CD4-positive, alpha-beta T cell (primary cell): ENCODE measurements at regions not wholly inside any gene's neighbourhood (a gene's known extent, or its start where the extent isn't known, plus 50 kb on each side); places are given as distances from the start of the nearest gene placed in this dataset.
A peak's percentile ranks its signal among the peaks of the same experiment; 100 is the strongest.

Experiments
- ATAC-seq: fragments of 200-7000 bp; cut with Tn5 transposase; one replicate; pipeline ENCODE4 v1.10.0; 2022; ENCODE audit warnings: mild to moderate bottlenecking; ENCODE audit not compliant: poor library complexity
- CTCF ChIA-PET: fragments of 350-600 bp; sonication (Branson Sonifier 250); formaldehyde crosslinking; loops from one replicate; lab custom pipeline; 2021; ENCODE audit warnings: antibody characterized with exemption, inconsistent platforms; lab: Charles Lee
- POLR2A ChIA-PET: fragments of 350-600 bp; sonication (Branson Sonifier 250); formaldehyde crosslinking; loops from one replicate; lab custom pipeline; 2021; ENCODE audit warnings: antibody characterized with exemption, inconsistent platforms; lab: Charles Lee
- DNase-seq, 14 experiments: peaks; one replicate each; pipeline ENCODE4 v3.0.0-alpha.2; 2013 to 2020; ENCODE audit warnings: mixed read lengths in 2 of 14
- H3K27ac ChIP-seq, 2 donors: one replicate each; pipeline versions ENCODE4 v1.5.1 to v1.7.0; 2013; ENCODE audit warnings: low read length in 2 of 2, low read depth in 1 of 2, mild to moderate bottlenecking in 1 of 2
- H3K27me3 ChIP-seq, 2 experiments: 1 replicate in 1 of 2; 2 replicates in 1 of 2; pipeline versions ENCODE4 v1.6.1 to v1.7.0; 2013; ENCODE audit warnings: low read length in 2 of 2, control low read depth in 1 of 2, mild to moderate bottlenecking in 1 of 2, moderate library complexity in 1 of 2; ENCODE audit not compliant: insufficient read depth in 2 of 2, control insufficient read depth in 1 of 2
- H3K36me3 ChIP-seq: one replicate; pipeline ENCODE4 v1.6.1; 2013; ENCODE audit warnings: low read length, control low read depth; ENCODE audit not compliant: insufficient read depth
- H3K4me1 ChIP-seq: one replicate; pipeline ENCODE4 v1.6.1; 2013; ENCODE audit warnings: low read length, control low read depth; ENCODE audit not compliant: insufficient read depth
- H3K4me3 ChIP-seq: one replicate; pipeline ENCODE4 v1.5.1; 2013; ENCODE audit warnings: mild to moderate bottlenecking, low read length, moderate library complexity
- H3K9me3 ChIP-seq, 2 experiments: 1 replicate in 1 of 2; 2 replicates in 1 of 2; pipeline versions ENCODE4 v1.6.1 to v1.7.0; 2013; ENCODE audit warnings: low read length in 2 of 2, mild to moderate bottlenecking in 2 of 2, control low read depth in 1 of 2, moderate library complexity in 1 of 2; ENCODE audit not compliant: control insufficient read depth in 1 of 2, insufficient read depth in 1 of 2
- H3K27ac Mint-ChIP-seq: one replicate; pipeline ENCODE4 v1.8.0; 2020; ENCODE audit warnings: mixed read lengths
- H3K27me3 Mint-ChIP-seq: one replicate; pipeline ENCODE4 v1.8.0; 2021; ENCODE audit warnings: mixed read lengths
- H3K36me3 Mint-ChIP-seq: one replicate; pipeline ENCODE4 v1.8.0; 2021; ENCODE audit warnings: low read depth, mixed read lengths
- H3K4me1 Mint-ChIP-seq: one replicate; pipeline ENCODE4 v1.8.0; 2021; ENCODE audit warnings: low read depth, mixed read lengths
- H3K4me3 Mint-ChIP-seq: one replicate; pipeline ENCODE4 v1.8.0; 2020; ENCODE audit warnings: mild to moderate bottlenecking, mixed read lengths
- H3K9me3 Mint-ChIP-seq: one replicate; pipeline ENCODE4 v1.8.0; 2020; ENCODE audit warnings: mixed read lengths
- intact Hi-C, 2 experiments: fragments of 100-400 bp; cut with DNase I in 1 of 2; cut with micrococcal nuclease in 1 of 2; formaldehyde crosslinking; loops; one replicate each; pipeline versions ENCODE4 v1.15.1 to v1.9.0; 2023 to 2025; cut with DNase I, micrococcal nuclease
- TF ChIP-seq, protein P1 (sequence below): fragments of 200-600 bp; IDR thresholded peaks from one replicate; pipeline ENCODE4 v1.8.0; 2022; ENCODE audit warnings: antibody characterized with exemption, mild to moderate bottlenecking

DNA sequence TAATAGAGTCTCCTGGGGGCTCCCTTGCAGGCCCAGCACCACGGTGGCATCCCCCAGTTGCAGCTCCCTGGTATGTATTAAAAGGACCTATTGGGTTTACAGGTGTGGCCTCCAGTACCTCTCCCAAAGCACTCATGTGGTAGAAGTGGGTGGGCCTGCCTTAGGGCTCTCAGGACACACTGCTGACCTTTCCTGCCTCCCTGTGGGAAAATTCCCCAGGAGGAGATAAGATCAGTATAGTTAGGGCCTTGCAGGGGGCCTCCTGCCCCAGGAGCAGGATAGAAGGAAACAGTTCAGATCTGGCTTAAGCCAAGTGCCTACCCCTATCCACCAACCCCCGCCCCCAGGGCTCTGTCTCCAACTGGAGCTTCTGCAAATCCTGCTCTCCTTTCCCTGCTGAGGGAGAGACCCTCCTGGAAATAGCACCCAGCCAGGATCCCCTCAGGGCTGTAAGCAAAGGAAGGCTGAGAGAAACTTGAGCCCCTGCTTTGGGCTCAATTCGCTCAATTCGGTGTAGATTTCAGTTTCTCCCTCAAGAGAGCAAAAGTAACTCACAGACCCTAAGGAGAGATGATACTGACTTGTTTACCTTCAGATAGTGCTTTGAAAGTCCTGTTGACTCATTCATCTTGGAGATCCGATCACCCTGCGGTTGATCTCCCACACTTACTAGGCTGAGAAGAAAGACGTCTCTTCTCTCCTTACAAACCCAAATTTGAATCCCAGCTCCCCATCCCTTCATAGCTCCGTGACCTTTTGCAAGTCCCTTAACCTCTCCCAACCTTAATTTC, 130.6 kb downstream of the WDR11 start:
- ChIA-PET CTCF (no interaction called here), POLR2A (no interaction called here)
- ATAC-seq (no peak), DNase-seq (no peak)
- Histone ChIP-seq H3K9me3 (peaks cover 0 to 17% of the 10 kb centered on the region in 2 experiments), H3K4me1 (no peaks in the 10 kb centered on the region), H3K4me3 (no peak overlapping the region), H3K36me3 (no peaks in the 10 kb centered on the region), H3K27ac (no peak overlapping the region), H3K27me3 (peaks cover 30 to 31% of the 10 kb centered on the region in 2 experiments)
- intact Hi-C loops, result no loop called here
- Mint-ChIP-seq H3K4me1 (no peaks in the 10 kb centered on the region), H3K4me3 (no peak overlapping the region), H3K36me3 (no peaks in the 10 kb centered on the region), H3K9me3 (no peaks in the 10 kb centered on the region), H3K27me3 (peaks cover 57% of the 10 kb centered on the region), H3K27ac (no peak overlapping the region)
- TF ChIP-seq, protein P1, sequence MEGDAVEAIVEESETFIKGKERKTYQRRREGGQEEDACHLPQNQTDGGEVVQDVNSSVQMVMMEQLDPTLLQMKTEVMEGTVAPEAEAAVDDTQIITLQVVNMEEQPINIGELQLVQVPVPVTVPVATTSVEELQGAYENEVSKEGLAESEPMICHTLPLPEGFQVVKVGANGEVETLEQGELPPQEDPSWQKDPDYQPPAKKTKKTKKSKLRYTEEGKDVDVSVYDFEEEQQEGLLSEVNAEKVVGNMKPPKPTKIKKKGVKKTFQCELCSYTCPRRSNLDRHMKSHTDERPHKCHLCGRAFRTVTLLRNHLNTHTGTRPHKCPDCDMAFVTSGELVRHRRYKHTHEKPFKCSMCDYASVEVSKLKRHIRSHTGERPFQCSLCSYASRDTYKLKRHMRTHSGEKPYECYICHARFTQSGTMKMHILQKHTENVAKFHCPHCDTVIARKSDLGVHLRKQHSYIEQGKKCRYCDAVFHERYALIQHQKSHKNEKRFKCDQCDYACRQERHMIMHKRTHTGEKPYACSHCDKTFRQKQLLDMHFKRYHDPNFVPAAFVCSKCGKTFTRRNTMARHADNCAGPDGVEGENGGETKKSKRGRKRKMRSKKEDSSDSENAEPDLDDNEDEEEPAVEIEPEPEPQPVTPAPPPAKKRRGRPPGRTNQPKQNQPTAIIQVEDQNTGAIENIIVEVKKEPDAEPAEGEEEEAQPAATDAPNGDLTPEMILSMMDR, result no peak

DNA sequence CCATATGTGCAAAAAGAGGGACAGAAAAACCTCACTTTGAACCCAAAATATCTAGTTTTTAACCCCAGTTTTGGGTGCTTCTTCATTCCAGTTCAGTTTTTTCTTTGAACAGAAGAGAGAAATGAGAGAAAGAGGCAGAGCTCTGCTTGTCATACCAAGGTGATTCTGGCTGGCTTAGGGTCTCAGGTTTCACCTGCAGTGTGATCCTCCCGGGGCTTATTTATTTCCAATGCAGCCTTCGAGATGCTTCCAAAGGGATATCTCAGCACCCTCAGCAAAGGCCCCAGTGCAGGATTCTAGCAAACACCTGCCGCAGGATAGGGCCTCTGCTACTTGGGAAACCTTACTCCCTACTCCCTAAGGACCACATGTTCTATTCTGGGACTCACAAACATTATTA, 131.3 kb downstream of the WDR11 start:
- POLR2A ChIA-PET, result no interaction called here
- no peaks in the 10 kb centered on the region for H3K9me3 Mint-ChIP-seq
- H3K4me1 Mint-ChIP-seq, result no peaks in the 10 kb centered on the region
- no peak overlapping the region for H3K27ac Mint-ChIP-seq
- intact Hi-C loops, result no loop called here
- TF ChIP-seq, protein P1, result no peak
- H3K27me3 Mint-ChIP-seq, result peaks cover 57% of the 10 kb centered on the region
- Histone ChIP-seq H3K4me3 (no peak overlapping the region), H3K36me3 (no peaks in the 10 kb centered on the region), H3K9me3 (peaks cover 0 to 19% of the 10 kb centered on the region in 2 experiments), H3K4me1 (no peaks in the 10 kb centered on the region), H3K27me3 (peaks cover 31 to 32% of the 10 kb centered on the region in 2 experiments), H3K27ac (no peak overlapping the region)
- no peak for ATAC-seq
- H3K4me3 Mint-ChIP-seq, result no peak overlapping the region
- no peaks in the 10 kb centered on the region for H3K36me3 Mint-ChIP-seq
- CTCF ChIA-PET, result no interaction called here
- no peak for DNase-seq

DNA sequence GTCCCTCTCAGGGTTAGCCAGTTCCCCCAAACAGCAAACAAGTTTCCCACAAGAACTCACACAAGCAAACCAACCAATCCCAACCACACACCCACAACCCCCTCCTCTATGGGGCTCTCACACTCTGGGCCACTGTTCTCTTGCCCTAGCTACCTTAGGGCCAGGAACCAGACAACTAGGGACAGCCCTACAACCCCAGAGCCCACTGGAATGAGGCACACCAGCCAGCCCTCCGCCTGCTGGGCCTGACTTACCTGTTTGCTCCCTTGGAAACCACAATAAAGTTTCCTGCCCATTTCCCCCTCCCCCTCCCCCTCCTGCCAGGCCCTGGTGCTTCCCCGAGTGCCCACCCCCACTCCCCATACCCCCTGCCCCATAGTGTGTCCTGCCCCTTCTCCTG, 132.6 kb downstream of the WDR11 start:
- H3K9me3 Mint-ChIP-seq, result no peaks in the 10 kb centered on the region
- no peak overlapping the region for H3K4me3 ChIP-seq
- CTCF ChIA-PET, result no interaction called here
- TF ChIP-seq, protein P1, result no peak
- H3K36me3 ChIP-seq, result no peaks in the 10 kb centered on the region
- no peak overlapping the region for H3K27ac Mint-ChIP-seq
- POLR2A ChIA-PET, result no interaction called here
- intact Hi-C loops, result no loop called here
- no peak for ATAC-seq
- no peaks in the 10 kb centered on the region for H3K4me1 ChIP-seq
- H3K27me3 ChIP-seq, result peaks cover 25 to 27% of the 10 kb centered on the region in 2 experiments
- no peak overlapping the region for H3K4me3 Mint-ChIP-seq
- H3K4me1 Mint-ChIP-seq, result no peaks in the 10 kb centered on the region
- H3K36me3 Mint-ChIP-seq, result no peaks in the 10 kb centered on the region
- H3K9me3 ChIP-seq, result peaks cover 0 to 23% of the 10 kb centered on the region in 2 experiments
- H3K27me3 Mint-ChIP-seq, result peaks cover 47% of the 10 kb centered on the region
- DNase-seq, result peak in 1 of 14 experiments; percentile 2
- no peak overlapping the region for H3K27ac ChIP-seq
